ENCODE measurements at regions not wholly inside any gene's neighbourhood (a gene's known extent, or its start where the extent isn't known, plus 50 kb on each side); places are given as distances from the start of the nearest gene placed in this dataset.

DNA sequence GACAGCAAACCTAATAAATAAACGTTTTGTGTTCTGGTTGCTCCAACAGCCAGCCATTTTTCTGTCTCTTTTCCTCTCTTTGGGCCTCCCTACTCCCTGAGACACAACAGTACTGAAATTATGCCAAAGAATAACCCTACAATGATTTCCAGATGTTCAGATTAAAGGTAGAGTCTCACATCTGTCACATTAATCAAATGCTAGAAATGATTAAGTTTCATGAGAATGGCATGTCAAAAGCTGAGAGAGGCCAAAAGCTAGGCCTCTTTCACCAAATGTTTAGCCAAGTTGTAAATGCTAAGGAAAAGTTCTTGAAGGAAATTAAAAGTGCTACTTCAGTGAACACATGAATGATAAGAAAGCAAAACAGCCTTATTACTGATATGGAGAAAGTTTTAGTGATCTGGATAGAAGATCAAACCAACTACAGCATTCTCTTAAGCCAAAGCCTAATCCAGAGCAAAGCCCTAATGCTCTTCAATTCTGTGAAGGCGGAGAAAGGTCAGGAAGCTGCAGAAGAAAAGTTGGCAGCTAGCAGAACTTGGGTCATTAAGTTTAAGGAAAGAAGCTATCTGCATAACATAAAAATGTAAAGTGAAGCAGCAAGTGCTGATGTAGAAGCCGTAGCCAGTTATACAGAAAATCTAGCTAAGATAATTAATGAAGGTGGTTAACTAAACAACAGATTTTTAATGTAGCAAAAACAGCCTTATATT, 182.1 kb upstream of the NUDT6 start:
- no peak for DNase-seq

DNA sequence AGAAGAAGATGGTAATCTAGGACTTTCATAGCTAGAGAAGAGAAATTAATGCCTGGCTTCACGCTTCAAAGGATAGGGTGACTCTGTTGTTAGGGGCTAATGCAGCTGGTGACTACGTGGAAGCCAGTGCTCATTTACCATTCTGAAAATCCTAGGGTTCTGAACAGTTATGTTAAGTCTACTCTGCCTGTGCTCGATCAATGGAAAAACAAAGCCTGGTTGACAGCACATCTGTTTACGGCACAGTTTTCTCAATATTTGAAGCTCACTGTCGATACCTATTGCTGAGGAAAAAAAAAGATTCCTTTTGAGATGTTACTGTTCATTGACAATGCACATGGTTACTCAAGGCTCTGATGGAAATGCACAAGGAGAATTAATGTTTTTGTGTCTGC, 182.6 kb upstream of the NUDT6 start:
- no peak for DNase-seq

DNA sequence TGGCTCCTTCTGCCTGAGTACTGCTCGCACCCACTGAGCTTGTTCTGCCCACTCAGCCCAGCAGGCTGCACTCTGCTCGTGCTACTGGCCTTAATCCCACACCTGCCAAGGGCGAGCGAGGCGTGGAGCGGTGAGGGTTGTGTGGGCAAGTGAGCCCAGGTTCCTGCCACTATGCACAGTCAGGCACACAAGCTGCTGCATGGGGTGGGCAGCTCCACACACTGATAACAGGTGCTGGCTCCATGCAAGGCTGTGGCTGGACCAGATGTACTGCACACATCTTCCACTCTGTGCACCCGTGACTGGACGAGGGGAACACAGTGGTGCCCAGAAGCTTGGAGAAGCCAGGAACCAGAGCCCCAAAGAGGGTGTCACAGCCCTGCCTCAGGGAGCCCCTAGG, 184.3 kb upstream of the NUDT6 start:
- no peak for DNase-seq

DNA sequence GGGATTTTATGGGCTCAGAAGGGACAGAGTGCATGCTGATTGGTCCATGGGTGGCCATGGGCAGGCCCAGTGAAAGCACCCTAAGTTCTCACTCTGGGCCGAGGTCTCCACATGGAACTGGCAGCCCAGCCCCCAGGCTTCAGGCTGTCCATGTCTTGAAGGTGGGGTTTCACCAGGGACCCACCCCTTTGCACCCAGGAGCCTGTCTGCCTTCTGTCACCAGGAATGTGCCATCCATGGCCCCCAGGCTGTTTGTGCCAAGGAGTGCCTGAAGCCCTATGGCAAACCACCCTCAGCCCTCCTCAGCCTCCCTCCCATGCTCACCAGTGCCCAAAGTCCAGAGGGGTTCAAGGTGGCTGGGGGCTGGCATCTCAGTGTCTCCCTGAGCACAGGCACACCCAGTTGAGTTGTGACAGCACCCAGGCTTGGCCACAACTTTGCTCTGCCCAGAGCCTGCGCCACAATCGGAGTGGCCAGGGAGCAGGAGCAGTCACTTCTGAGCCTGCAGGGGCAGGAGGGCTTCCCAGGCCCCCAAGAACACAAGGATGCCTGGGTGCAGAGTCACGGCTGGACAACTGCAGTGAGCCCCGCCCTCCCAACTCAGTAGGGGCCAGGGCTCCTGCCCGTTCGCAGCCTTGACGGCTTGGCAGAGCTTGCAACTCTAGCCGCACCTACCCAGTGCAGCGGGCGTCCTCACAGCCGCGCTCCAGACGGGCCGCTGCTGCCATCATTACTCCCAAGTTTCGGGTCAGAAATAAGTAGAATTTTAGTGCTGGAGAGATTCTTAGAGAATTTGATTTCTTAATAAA, 185.3 kb upstream of the NUDT6 start:
- DNase-seq: no peak

DNA sequence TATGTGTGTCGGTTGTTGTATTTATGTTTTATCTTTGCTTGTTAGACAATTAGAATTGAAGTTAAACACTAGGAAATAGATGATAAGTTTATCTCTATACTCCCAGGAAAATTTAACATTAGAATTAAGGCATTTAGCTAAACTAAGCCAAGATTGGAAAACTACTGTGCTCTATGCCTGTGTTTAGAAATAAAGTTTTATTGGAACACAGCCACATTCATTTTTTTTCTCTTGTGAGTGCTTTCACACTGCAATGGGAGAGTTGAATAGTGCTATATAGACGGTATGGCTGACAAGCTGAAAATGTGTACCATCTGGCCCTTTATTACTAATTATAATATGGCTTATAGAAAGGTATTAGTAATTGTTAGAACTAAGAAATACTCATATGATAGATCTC, 186.7 kb upstream of the NUDT6 start:
- DNase-seq: no peak

DNA sequence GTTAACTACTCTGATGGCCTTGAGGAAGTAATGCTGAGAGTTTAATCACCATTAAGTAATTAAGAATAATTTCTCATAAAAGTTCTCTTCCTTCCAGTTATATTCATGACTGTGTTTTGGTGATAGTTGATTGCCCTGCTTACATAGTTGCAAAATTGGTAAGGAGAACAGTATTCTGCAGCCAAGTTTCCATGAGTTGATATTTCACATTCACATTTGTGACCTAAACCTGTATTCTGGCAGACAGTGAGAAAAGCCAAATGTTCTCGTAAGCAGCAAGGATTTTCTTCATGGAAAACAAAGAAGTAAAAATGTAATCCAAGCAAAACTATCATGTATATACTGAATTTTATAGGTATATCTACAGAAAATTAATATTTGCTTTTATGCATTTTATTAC, 187.8 kb upstream of the NUDT6 start:
- DNase-seq: no peak

DNA sequence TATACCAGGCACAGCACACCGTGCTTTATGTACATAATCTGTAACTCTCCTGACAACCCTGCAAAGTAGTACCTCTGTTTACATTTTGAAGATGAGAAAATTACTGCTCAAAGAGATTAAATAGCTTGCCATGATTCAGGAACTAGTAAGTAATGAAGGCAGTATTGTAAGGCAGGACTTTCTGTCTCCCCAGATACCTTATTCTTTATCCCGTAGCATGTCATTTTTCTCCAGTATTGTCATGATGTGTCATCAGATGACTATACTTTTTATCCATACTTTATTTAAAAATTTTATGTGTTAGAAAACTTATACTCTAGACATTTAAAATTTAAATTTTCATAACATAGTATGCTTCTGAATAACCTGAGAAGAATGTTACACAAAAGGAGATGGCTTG, 188.3 kb upstream of the NUDT6 start:
- no peak for DNase-seq

DNA sequence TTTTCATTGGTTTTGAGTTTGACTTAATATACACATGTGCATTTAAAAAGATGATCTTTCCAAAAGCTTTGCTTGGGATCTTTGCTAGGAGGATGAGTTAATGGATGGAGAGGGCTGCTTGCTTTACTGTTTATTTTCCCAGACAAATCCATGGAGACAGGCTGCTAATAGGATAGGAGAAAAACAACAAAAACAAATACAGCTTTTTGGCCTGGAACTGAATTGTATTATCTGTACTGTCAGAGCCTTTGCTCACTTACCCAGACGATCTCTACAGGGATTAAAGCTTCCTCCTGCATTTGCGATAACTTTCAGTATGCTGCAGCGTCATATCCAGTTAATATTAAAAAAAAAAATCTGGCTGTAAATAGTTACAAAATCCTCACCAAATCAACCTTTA, 190.8 kb upstream of the NUDT6 start:
- DNase-seq: no peak

DNA sequence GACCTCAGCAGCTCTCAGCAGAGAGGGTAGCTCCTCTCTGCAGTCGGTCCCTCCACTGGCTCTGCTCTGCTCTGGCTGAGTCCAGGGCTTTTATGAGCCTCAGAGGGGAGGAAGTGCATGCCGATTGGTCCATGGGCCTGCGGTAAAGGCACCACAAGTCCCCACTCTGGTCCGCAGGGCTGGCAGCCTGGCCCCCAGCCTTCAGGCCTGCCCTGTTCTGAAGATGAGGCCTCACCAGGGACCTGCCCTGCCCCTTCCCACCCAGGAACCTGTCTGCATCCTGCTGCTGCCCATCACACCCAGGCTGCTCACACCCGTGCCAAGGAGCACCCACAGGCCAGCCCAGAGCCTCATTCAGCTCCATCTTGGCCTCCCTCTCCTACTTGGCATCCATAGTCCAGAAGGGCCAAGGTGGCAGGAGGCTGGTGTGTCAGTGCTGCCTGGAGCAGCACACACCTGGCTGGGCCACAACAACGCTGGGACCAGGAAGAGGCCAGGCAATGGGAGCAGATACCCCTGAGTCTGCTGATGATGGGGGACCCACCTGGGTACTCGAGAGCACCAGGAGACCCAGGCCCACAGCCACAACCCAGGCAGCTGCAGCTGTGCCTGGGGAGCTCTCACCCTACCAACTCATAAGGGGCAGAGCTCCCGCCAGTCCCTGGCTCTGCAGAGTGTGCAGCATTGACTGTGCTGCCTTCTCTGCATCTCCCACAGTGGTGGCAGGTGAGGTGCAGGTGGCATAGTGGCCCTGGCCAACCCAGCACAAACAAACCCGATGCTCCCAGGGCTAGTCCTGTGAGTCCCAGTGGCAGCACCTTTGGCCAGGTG, 191.9 kb upstream of the NUDT6 start:
- DNase-seq: no peak

DNA sequence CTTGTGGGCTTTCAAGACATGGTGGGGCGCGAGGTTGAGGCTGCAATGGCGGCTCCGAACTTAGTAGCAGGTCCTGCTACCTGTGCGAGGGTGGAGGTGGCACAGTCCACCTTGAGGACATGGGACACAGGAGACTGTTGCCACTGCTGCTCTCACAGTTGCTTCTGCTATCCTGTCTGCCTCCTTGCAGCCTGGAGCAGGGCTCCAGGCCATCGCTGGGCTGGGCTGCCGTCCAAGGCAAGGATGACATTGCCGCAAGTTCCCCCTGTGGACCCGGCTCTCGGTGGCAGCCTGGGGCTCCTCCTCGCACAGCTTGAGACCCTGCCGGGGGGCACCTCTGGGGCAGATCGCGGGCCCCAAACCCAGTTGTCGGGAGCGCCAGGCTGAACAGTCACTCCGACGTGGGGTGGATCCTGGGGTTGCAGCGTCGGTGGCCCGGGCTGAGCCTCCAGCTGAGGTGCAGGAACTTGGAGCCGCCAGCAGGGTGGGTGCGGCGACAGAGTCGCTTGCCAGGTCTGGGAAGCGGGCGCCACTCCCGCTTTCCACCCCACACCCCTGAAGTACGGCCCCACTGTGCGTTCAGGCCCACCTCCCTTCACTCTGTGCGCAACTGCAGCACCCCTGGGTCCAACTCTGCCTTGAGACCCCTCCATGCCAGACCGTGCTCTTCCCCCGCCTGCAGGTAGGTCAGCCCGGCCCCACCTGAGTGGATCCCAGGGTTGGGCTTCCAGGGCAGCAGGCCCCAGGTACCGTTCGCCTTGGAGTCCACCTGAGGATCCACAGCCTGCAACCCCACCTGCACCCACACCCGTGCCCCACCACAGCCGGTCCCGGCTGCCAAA, 192.7 kb upstream of the NUDT6 start:
- no peak for DNase-seq

DNA sequence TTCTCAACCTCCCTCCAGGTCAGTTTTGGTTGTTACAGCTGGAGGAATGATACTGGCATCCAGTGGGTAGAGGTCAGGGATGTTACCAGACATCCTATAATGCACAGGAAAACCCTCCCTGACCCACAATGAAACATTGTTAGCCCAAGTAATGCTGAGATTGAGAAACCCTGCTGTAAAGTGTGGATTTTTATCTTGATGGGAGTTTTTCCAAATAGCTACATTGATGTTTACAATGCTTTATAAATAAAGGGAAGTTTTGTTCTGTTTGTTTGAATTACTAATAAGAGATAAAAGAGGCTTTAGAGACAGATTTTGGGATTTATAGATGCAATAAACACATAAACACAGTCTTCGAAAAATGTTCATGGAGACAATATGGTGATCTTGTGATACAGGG, 194.0 kb upstream of the NUDT6 start:
- DNase-seq: no peak

DNA sequence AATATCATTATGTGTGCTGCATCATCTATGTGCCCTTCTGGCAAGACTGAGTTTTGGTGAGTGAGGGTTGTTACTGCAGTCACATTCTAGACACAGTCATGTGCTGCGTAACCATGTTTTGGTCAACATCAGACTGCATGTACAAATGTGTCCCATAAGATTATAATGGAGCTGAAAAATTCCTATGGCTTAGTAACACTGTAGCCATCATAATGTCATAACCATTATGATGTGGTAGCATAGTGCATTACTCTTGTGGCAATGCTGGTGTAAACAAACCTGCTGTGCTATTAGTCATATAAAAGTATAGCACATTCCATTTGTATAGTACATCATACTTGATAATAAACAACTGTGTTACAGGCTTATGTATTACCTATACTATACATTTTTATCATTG, 198.1 kb upstream of the NUDT6 start:
- DNase-seq: no peak

DNA sequence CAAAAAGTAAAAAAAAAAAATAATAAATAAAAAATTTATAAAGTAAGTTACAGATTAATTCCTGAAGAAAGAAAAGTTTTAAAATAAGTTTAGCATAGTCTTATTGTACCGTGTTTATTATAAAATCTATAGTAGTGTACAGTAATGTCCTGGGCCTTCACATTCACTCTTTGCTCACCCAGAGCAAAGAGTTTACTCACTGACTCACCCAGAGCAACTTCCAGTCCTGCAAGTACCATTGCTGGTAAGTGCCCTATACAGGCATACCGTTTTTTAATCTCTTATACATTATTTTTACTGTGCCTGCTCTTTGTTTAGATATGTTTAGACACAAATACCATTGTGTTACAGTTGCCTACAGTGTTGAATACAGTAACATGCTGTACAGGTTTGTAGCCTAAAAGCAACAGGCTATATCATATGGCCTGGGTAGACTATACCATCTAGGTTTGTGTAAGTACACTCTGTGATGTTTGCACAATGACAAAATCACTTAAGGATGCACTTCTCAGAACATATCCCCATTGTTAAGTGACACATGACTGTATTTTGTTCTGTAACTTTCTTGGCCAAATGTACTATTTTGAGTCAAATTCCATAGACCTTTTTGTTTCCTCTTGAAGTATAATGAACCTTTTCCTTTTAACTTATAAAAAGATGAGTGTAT, 199.0 kb upstream of the NUDT6 start:
- no peak for DNase-seq

DNA sequence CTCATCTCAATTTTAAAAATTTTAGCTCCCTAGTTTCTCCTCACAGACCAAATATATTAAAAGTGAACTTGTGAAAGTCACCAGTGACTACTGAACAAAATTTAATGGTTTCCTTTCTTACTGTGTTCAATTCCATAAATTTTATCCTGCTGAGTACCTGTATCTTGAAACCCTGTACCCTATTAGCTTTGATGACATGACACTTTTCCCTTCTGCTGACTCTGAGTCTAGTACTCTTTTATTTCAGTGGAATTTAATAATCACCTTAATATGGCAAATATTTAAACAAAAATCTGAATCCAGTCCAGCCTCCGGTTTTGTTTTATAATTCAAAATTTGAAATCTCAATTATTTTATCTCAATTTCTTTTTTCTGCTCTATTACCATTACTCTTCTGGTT, 203.1 kb upstream of the NUDT6 start:
- no peak for DNase-seq

DNA sequence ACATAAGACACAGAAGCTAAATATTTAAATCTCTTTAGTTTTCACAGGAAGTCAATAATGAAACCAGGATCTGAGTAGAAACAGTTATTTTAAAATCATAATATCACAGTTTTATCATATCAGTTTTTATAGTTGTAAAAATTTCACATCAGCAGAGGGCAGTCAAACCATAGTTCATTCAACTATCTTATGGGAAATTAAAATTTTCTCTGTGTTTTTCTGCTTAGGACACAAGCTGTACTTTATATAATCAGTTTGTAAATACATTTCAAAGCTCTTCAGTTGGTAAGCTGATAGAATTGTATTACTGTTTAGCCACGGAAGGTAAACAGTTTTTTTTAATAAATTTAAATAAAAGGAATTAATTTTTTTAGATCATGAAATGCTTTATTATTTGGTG, 204.8 kb upstream of the NUDT6 start:
- DNase-seq: no peak

DNA sequence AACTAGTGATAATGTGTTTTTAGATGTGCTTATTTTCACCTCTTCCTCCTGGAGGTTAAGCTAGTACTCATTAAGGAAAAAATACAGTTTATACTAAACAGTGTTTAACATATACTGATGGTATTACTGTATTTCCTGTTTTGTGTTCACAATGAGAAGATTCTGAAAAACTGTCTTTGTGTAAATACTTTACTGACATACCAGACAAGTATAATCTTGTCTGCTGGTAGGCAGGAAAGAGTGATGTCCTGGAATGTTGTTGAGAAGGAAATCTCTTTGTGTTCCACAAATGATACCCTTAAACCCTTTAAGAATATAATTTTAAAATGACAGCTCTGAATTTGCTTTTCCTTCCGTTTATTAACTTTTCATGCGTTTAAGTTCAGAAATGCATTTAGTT, 205.5 kb upstream of the NUDT6 start:
- DNase-seq: no peak

DNA sequence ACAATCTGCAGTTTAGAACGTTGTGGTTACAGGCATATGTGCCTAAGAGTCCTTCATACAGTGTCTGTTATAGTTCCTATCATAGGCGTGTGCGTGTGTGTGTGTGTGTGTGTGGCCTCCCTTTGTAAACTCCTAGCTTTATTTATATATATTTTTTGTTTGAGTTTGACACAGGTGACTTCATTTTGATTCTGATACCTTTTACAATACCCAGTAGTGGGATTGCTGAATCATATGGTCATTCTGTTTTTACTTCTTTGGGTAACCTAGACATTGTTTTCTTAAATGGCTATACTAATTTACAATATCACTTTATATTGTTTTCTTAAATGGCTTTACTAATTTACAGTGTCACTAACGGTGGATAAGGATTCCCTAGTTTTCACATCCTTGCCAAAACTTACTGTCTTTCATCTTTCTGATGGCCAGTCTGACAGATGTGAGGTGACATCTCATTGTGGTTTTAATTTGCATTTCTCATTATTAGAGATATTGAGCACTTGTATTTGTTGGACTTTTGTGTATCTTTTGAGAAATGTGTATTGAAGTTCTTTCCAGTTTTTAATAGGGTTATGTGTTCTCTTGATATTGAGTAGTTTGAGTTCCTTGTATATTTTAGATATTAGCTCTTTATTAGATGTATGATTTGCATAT, 211.1 kb upstream of the NUDT6 start:
- no peak for DNase-seq

DNA sequence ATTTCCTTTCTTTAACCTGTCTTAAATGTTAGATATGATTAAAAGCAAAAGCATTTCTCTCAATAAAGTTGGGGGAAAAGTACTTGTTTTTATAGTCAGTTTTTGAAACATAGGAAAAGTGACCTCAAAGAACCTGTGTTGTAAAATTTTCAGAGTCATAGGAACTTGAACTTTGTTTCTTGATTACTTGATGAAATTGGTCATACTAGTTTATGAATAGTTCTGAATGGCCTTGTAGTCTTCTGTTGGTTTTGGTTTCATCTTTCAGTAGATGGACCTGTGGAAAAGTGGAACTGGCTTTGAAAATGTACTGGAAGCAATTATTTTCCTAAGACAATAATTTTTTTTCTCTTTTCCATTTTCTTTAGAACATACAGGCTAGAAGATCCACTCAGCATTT, 222.2 kb upstream of the NUDT6 start:
- DNase-seq: no peak

DNA sequence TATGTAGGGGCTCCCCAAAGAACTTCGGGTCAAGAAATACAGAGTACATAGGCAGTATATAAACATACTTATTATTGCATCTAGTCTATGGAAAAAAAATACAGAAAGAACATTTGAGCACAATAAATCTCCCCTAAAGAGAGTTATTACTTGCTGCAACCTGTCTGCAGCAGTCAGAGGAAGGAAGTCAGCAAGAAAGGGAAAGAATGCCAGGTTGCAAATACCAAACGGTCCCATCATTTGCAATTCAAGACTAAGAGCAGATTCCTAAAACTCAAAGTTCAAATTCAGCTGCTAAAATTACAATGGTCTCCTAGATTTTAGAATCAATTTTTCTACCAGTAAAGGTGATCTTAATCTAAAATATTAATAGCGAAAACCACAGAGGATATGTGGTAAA, 236.2 kb upstream of the NUDT6 start:
- DNase-seq: no peak

DNA sequence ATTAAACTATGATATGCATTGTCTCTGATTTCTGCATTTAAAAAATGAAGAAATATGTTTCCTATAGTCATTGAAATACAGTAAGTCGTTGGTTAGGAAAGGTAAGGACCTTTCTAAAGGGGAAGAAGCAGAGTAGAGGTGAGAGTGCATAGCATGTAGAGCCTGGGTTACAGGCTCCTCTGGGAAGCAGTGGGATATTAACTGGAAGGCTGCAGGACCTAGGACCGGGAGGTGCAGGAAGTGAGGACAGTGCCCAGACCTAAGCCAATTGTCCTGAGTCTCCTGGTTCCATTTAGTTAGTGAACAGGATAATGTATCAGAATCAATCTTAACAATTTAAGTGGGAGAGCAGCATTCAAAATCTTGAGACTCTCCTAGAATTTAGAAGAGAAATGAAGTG, 237.1 kb upstream of the NUDT6 start:
- no peak for DNase-seq

DNA sequence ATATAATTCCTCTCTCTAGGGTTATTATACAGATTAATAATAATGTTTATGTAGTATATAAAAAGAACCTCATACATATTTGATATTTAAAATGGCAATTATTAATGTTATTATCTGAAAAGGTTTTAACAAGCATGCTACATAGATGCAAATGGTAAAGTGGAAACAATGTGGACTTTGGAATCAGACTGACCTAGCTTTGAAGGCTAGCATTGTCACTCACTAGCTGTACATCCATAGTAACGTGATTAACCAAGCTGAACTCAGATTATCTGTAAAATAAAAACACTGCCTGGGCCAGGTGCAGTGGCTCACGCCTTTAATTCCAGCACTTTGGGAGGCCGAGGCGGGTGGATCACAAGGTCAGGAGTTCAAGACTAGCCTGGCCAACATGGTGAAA, 233.7 kb upstream of the SPRY1 start:
- no peak for DNase-seq

DNA sequence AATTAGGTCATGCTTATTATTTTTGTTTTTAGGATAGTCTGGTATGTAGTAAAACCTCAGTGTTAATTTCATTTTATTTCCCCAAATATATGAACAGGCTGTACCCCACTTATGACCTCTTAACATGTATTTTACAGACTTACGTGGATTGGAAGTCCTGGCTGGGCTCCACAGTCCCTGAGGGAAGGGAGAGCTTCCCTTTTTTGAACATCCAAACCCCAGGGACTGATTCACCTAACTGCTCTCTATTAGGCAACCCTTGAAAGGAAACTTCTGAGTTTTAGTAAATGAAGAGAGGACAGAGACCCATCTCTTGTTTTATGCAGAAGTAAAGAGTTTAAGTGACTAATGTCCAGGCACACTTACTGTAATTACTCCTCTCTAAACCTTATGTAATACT, 233.1 kb upstream of the SPRY1 start:
- DNase-seq: no peak

All from NCI-H446 (cell line).